ENCODE measurements at regions not wholly inside any gene's neighbourhood (a gene's known extent, or its start where the extent isn't known, plus 50 kb on each side); places are given as distances from the start of the nearest gene placed in this dataset.

GRCh38 chr13:31859571-31859970 lies 120.2 kb downstream of the RXFP2 start (continued):
- no peak for TF ChIP-seq ZBTB33 (IDR thresholded peaks at IDR 0.05; ENCODE audit: borderline replicate concordance, low read depth)
- no peak for TF ChIP-seq JUND (IDR thresholded peaks at IDR 0.05)
- TF ChIP-seq SMC3 (IDR thresholded peaks at IDR 0.05; ENCODE audit: low read depth, low read length), result no peak
- no peak for TF ChIP-seq TEAD4 (IDR thresholded peaks at IDR 0.05; ENCODE audit: borderline replicate concordance, insufficient read depth)
- no peak for TF ChIP-seq CTCF (IDR thresholded peaks at IDR 0.05)
- no peak for TF ChIP-seq CHD2 (IDR thresholded peaks at IDR 0.05; ENCODE audit: low read length, partially characterized antibody)
- TF ChIP-seq POLR2AphosphoS5 (IDR thresholded peaks at IDR 0.05; ENCODE audit: low read depth, low read length), result no peak

GRCh38 chr13:31860002-31860401 lies 120.7 kb downstream of the RXFP2 start:
- Histone ChIP-seq H3K9me2 (no peaks in the 10 kb centered on the region), H3K9me3 (no peaks in the 10 kb centered on the region), H3K27ac (ENCODE audit: low read depth in 2 of 2, low read length in 1 of 2) (peak overlapping the region in 1 of 2 experiments; percentile 77; a peak in 2 of 4 replicates), H3F3A (replicated peaks; ENCODE audit: insufficient read depth) (no peaks in the 10 kb centered on the region), H3K36me3 (replicated peaks in 1 of 2; ENCODE audit: control insufficient read depth in 1 of 2, insufficient read depth in 2 of 2, low read length in 1 of 2) (no peaks in the 10 kb centered on the region), H3K4me3 (ENCODE audit: low read depth in 2 of 2, low read length in 1 of 2) (no peak overlapping the region), H3K79me2 (ENCODE audit: insufficient read depth) (no peaks in the 10 kb centered on the region), H3K4me1 (ENCODE audit: control insufficient read depth in 1 of 2, insufficient read depth in 2 of 2, low read depth in 1 of 2, low read length in 1 of 2) (peaks cover 0 to 24% of the 10 kb centered on the region in 2 experiments; a peak in 2 of 4 replicates), H3K9ac (no peak overlapping the region), H2AFZ (ENCODE audit: low read depth) (no peak overlapping the region), H3K4me2 (no peak overlapping the region), H4K20me1 (ENCODE audit: insufficient read depth) (no peaks in the 10 kb centered on the region), H3K27me3 (ENCODE audit: insufficient read depth) (no peaks in the 10 kb centered on the region)
- TF ChIP-seq CTCF (IDR thresholded peaks at IDR 0.05) (no peak), GATA2 (CRISPR knock-in tag; IDR thresholded peaks at IDR 0.05) (peak; percentile 31; the same call in 1 of the 2 replicates)
- peak; percentile 20 for DNase-seq
- POLR2A ChIA-PET, result no interaction called here
- 53% methylated on average over 5 of the region's 5 CpGs for WGBS (ENCODE audit: low lambda C conversion rate)
- CTCF ChIA-PET, result interaction anchor here (1.1 to 1.8 kb wide), 3 partner anchors 11 to 50 kb away, joined by 3 to 5 read pairs (median 5); no protein-coding TSS in a partner anchor
